Skeletal muscle satellite cell (primary cell): ENCODE measurements at regions not wholly inside any gene's neighbourhood (a gene's known extent, or its start where the extent isn't known, plus 50 kb on each side); places are given as distances from the start of the nearest gene placed in this dataset.
A peak's percentile ranks its signal among the peaks of the same experiment; 100 is the strongest.

Source experiments
- H3K27me3 ChIP-seq: 2 replicates; pipeline ENCODE4 v1.7.0; 2013; ENCODE audit warnings: low read length; ENCODE audit not compliant: control insufficient read depth, insufficient read depth
- H3K36me3 ChIP-seq: 2 replicates; pipeline ENCODE4 v1.7.0; 2013; ENCODE audit warnings: mild to moderate bottlenecking, control low read depth, low read length; ENCODE audit not compliant: insufficient read depth
- H3K4me1 ChIP-seq: 2 replicates; pipeline ENCODE4 v1.7.0; 2013; ENCODE audit warnings: low read length; ENCODE audit not compliant: control insufficient read depth, insufficient read depth
- H3K4me2 ChIP-seq: 2 replicates; pipeline ENCODE4 v1.7.0; 2013; ENCODE audit warnings: mild to moderate bottlenecking, low read length
- H3K4me3 ChIP-seq: 2 replicates; pipeline ENCODE4 v1.7.0; 2013; ENCODE audit warnings: low read length
- H3K9ac ChIP-seq: 2 replicates; pipeline ENCODE4 v1.7.0; 2013; ENCODE audit warnings: mild to moderate bottlenecking, low read depth, low read length, moderate library complexity
- H3K9me3 ChIP-seq: replicated peaks from 2 replicates; pipeline ENCODE4 v1.7.0; 2013; ENCODE audit warnings: mild to moderate bottlenecking, control low read depth, low read length

- H3K27me3 ChIP-seq = no peaks in the 10 kb centered on the region
- H3K36me3 ChIP-seq = no peaks in the 10 kb centered on the region
- H3K4me1 ChIP-seq = peaks cover 20% of the 10 kb centered on the region
- no peaks in the 10 kb centered on the region for H3K9me3 ChIP-seq
- H3K9ac ChIP-seq = peak overlapping the region; percentile 3
- H3K4me3 ChIP-seq = no peak overlapping the region
- no peak overlapping the region for H3K4me2 ChIP-seq
Observed at GRCh38 chr12:127238107-127238506, 1028.9 kb upstream of the TMEM132C start.

- Histone ChIP-seq H3K36me3 (no peaks in the 10 kb centered on the region), H3K4me2 (no peak overlapping the region), H3K4me3 (no peak overlapping the region), H3K4me1 (peaks cover 23% of the 10 kb centered on the region), H3K27me3 (no peaks in the 10 kb centered on the region), H3K9me3 (no peaks in the 10 kb centered on the region), H3K9ac (no peak overlapping the region)
Observed at GRCh38 chr12:127239781-127240180, 1027.2 kb upstream of the TMEM132C start.

- peaks cover 29% of the 10 kb centered on the region for H3K4me1 ChIP-seq
- no peak overlapping the region for H3K9ac ChIP-seq
- H3K4me2 ChIP-seq = no peak overlapping the region
Observed at GRCh38 chr12:127240249-127240929, 1026.6 kb upstream of the TMEM132C start.

GRCh38 chr12:127241072-127241817, 1025.7 kb upstream of the TMEM132C start:
- H3K9me3 ChIP-seq = no peaks in the 10 kb centered on the region
- no peaks in the 10 kb centered on the region for H3K36me3 ChIP-seq
- H3K9ac ChIP-seq = no peak overlapping the region
- no peaks in the 10 kb centered on the region for H3K27me3 ChIP-seq
- H3K4me1 ChIP-seq = peaks cover 35% of the 10 kb centered on the region
- H3K4me2 ChIP-seq = no peak overlapping the region
- H3K4me3 ChIP-seq = no peak overlapping the region

More at GRCh38 chr12:127240249-127240929, 1026.6 kb upstream of the TMEM132C start:
- no peaks in the 10 kb centered on the region for H3K36me3 ChIP-seq
- no peaks in the 10 kb centered on the region for H3K27me3 ChIP-seq
- H3K9me3 ChIP-seq = no peaks in the 10 kb centered on the region
- H3K4me3 ChIP-seq = no peak overlapping the region

- Histone ChIP-seq H3K4me2 (no peak overlapping the region), H3K9me3 (no peaks in the 10 kb centered on the region), H3K36me3 (no peaks in the 10 kb centered on the region), H3K9ac (peak overlapping the region; percentile 17), H3K27me3 (no peaks in the 10 kb centered on the region), H3K4me1 (peaks cover 20% of the 10 kb centered on the region), H3K4me3 (no peak overlapping the region)
Observed at GRCh38 chr12:127245009-127245408, 1022.0 kb upstream of the TMEM132C start.

- Histone ChIP-seq H3K9ac (peak overlapping the region; percentile 56), H3K4me2 (no peak overlapping the region), H3K4me1 (peaks cover 20% of the 10 kb centered on the region), H3K27me3 (no peaks in the 10 kb centered on the region), H3K9me3 (no peaks in the 10 kb centered on the region), H3K4me3 (no peak overlapping the region), H3K36me3 (no peaks in the 10 kb centered on the region)
Observed at GRCh38 chr12:127245437-127245836, 1021.5 kb upstream of the TMEM132C start.

GRCh38 chr12:127247937-127248336, 1019.0 kb upstream of the TMEM132C start:
- no peak overlapping the region for H3K9ac ChIP-seq
- peaks cover 15% of the 10 kb centered on the region for H3K4me1 ChIP-seq
- H3K4me2 ChIP-seq = no peak overlapping the region
- H3K27me3 ChIP-seq = no peaks in the 10 kb centered on the region
- H3K4me3 ChIP-seq = no peak overlapping the region
- no peaks in the 10 kb centered on the region for H3K36me3 ChIP-seq
- H3K9me3 ChIP-seq = no peaks in the 10 kb centered on the region

- Histone ChIP-seq H3K36me3 (no peaks in the 10 kb centered on the region), H3K4me3 (no peak overlapping the region), H3K4me1 (peaks cover 15% of the 10 kb centered on the region), H3K4me2 (no peak overlapping the region), H3K27me3 (no peaks in the 10 kb centered on the region), H3K9me3 (no peaks in the 10 kb centered on the region), H3K9ac (no peak overlapping the region)
Observed at GRCh38 chr12:127249428-127249827, 1017.5 kb upstream of the TMEM132C start.

GRCh38 chr12:127253797-127254327, 1013.1 kb upstream of the TMEM132C start:
- H3K27me3 ChIP-seq = no peaks in the 10 kb centered on the region
- H3K36me3 ChIP-seq = no peaks in the 10 kb centered on the region
- peaks cover 15% of the 10 kb centered on the region for H3K4me1 ChIP-seq
- no peak overlapping the region for H3K4me3 ChIP-seq
- H3K9me3 ChIP-seq = no peaks in the 10 kb centered on the region
- H3K9ac ChIP-seq = no peak overlapping the region
- H3K4me2 ChIP-seq = no peak overlapping the region

GRCh38 chr12:127254420-127254955, 1012.5 kb upstream of the TMEM132C start:
- no peak overlapping the region for H3K4me3 ChIP-seq
- no peaks in the 10 kb centered on the region for H3K9me3 ChIP-seq
- H3K4me1 ChIP-seq = peaks cover 15% of the 10 kb centered on the region
- no peak overlapping the region for H3K9ac ChIP-seq
- no peaks in the 10 kb centered on the region for H3K27me3 ChIP-seq
- no peak overlapping the region for H3K4me2 ChIP-seq
- H3K36me3 ChIP-seq = no peaks in the 10 kb centered on the region

GRCh38 chr12:127257366-127257935, 1009.5 kb upstream of the TMEM132C start:
- no peak overlapping the region for H3K4me3 ChIP-seq
- H3K4me1 ChIP-seq = peaks cover 33% of the 10 kb centered on the region
- no peaks in the 10 kb centered on the region for H3K36me3 ChIP-seq
- H3K9ac ChIP-seq = peak overlapping the region; percentile 24
- no peaks in the 10 kb centered on the region for H3K9me3 ChIP-seq
- H3K4me2 ChIP-seq = no peak overlapping the region
- H3K27me3 ChIP-seq = no peaks in the 10 kb centered on the region
